Parathyroid adenoma (tissue), 2 donors: ENCODE measurements at regions not wholly inside any gene's neighbourhood (a gene's known extent, or its start where the extent isn't known, plus 50 kb on each side); places are given as distances from the start of the nearest gene placed in this dataset.
A peak's percentile ranks its signal among the peaks of the same experiment; 100 is the strongest.

ENCODE experiments used
- H2AFZ ChIP-seq: fragments of 300-600 bp; sonication (generic); one replicate; pipeline ENCODE4 v1.7.0; 2017; ENCODE audit warnings: antibody characterized with exemption, mild to moderate bottlenecking
- H3K27ac ChIP-seq: fragments of 300-600 bp; sonication (generic); one replicate; pipeline ENCODE4 v1.7.0; 2017
- H3K27me3 ChIP-seq: fragments of 300-600 bp; sonication (generic); one replicate; pipeline ENCODE4 v1.7.0; 2017; ENCODE audit warnings: low read length; ENCODE audit not compliant: control insufficient read depth, insufficient read depth
- H3K36me3 ChIP-seq: fragments of 300-600 bp; sonication (generic); one replicate; pipeline ENCODE4 v1.7.0; 2017; ENCODE audit warnings: low read length; ENCODE audit not compliant: control insufficient read depth, insufficient read depth
- H3K4me1 ChIP-seq: fragments of 300-600 bp; sonication (generic); one replicate; pipeline ENCODE4 v1.7.0; 2017; ENCODE audit warnings: control low read depth
- H3K4me2 ChIP-seq: fragments of 300-600 bp; sonication (generic); one replicate; pipeline ENCODE4 v1.7.0; 2017; ENCODE audit warnings: low read length
- H3K4me3 ChIP-seq: fragments of 300-600 bp; sonication (generic); one replicate; pipeline ENCODE4 v1.7.0; 2017; ENCODE audit warnings: low read depth, low read length
- H3K79me2 ChIP-seq: fragments of 300-600 bp; sonication (generic); one replicate; pipeline ENCODE4 v1.7.0; 2017; ENCODE audit warnings: control low read depth
- H3K9ac ChIP-seq: fragments of 300-600 bp; sonication (generic); one replicate; pipeline ENCODE4 v1.7.0; 2017; ENCODE audit warnings: mild to moderate bottlenecking
- H3K9me3 ChIP-seq: fragments of 300-600 bp; sonication (generic); one replicate; pipeline ENCODE4 v1.7.0; 2017; ENCODE audit warnings: low read length; ENCODE audit not compliant: control insufficient read depth
- CTCF ChIP-seq: fragments of 300-600 bp; sonication (generic); IDR thresholded peaks from one replicate; pipeline ENCODE4 v1.7.0; 2017; ENCODE audit warnings: antibody characterized with exemption, mild to moderate bottlenecking
- donor health status: primary hyperparathyroidism.

- H3K9ac ChIP-seq, result no peak overlapping the region
- H3K27ac ChIP-seq, result no peak overlapping the region
- no peaks in the 10 kb centered on the region for H3K27me3 ChIP-seq
- no peak overlapping the region for H2AFZ ChIP-seq
- no peak overlapping the region for H3K4me3 ChIP-seq
- TF ChIP-seq CTCF, result no peak
- no peaks in the 10 kb centered on the region for H3K9me3 ChIP-seq
- no peaks in the 10 kb centered on the region for H3K36me3 ChIP-seq
- peaks cover 7% of the 10 kb centered on the region for H3K4me1 ChIP-seq
- peaks cover 58% of the 10 kb centered on the region for H3K79me2 ChIP-seq
- H3K4me2 ChIP-seq, result peak overlapping the region; percentile 67
Observed at GRCh38 chr7:130940907-130941306, 206.9 kb upstream of the KLF14 start.

GRCh38 chr7:130941322-130942210 is 207.6 kb upstream of the KLF14 start:
- peaks cover 7% of the 10 kb centered on the region for H3K4me1 ChIP-seq
- H3K4me2 ChIP-seq, result peak overlapping the region; percentile 67
- H3K4me3 ChIP-seq, result peak overlapping the region; percentile 51
- no peak overlapping the region for H3K27ac ChIP-seq
- H3K9me3 ChIP-seq, result no peaks in the 10 kb centered on the region
- H3K36me3 ChIP-seq, result no peaks in the 10 kb centered on the region
- no peaks in the 10 kb centered on the region for H3K27me3 ChIP-seq
- H3K9ac ChIP-seq, result no peak overlapping the region
- no peak overlapping the region for H2AFZ ChIP-seq
- peaks cover 57% of the 10 kb centered on the region for H3K79me2 ChIP-seq
- TF ChIP-seq CTCF, result no peak

GRCh38 chr7:130942211-130942964 is 208.4 kb upstream of the KLF14 start:
- TF ChIP-seq CTCF, result no peak
- Histone ChIP-seq H3K36me3 (no peaks in the 10 kb centered on the region), H3K4me1 (peaks cover 5% of the 10 kb centered on the region), H3K27ac (no peak overlapping the region), H3K4me3 (peak overlapping the region; percentile 51), H2AFZ (no peak overlapping the region), H3K9me3 (no peaks in the 10 kb centered on the region), H3K27me3 (no peaks in the 10 kb centered on the region), H3K79me2 (peaks cover 49% of the 10 kb centered on the region), H3K4me2 (peak overlapping the region; percentile 67), H3K9ac (no peak overlapping the region)

GRCh38 chr7:130943336-130943901 is 209.4 kb upstream of the KLF14 start:
- Histone ChIP-seq H3K4me2 (peak overlapping the region; percentile 26), H3K4me1 (peaks cover 5% of the 10 kb centered on the region), H3K27ac (peak overlapping the region; percentile 30), H3K4me3 (peak overlapping the region; percentile 23), H3K79me2 (peaks cover 48% of the 10 kb centered on the region), H3K9ac (no peak overlapping the region), H3K36me3 (no peaks in the 10 kb centered on the region), H3K9me3 (no peaks in the 10 kb centered on the region), H2AFZ (no peak overlapping the region), H3K27me3 (no peaks in the 10 kb centered on the region)
- no peak for TF ChIP-seq CTCF
